ENCODE measurements at regions not wholly inside any gene's neighbourhood (a gene's known extent, or its start where the extent isn't known, plus 50 kb on each side); places are given as distances from the start of the nearest gene placed in this dataset.

GRCh38 chr3:81299481-81299880 lies 462.0 kb downstream of the GBE1 start:
- Histone ChIP-seq H3K9me3 (no peaks in the 10 kb centered on the region), H3K27ac (no peak overlapping the region), H3K4me1 (no peaks in the 10 kb centered on the region), H3K27me3 (no peaks in the 10 kb centered on the region), H3K4me3 (no peak overlapping the region), H3K36me3 (ENCODE audit: low read depth, missing control alignments) (no peaks in the 10 kb centered on the region)
- DNase-seq = no peak
- WGBS, 2 donors = 82 to 83% methylated on average over 3 of the region's 3 CpGs
- intact Hi-C loops (cut with DNase I; ENCODE audit: low total_unique reads) = no loop called here
- TF ChIP-seq CTCF (IDR thresholded peaks at IDR 0.05) (no peak), POLR2A (IDR thresholded peaks at IDR 0.05) (no peak)

GRCh38 chr3:81295906-81296577 lies 465.4 kb downstream of the GBE1 start:
- Histone ChIP-seq H3K27ac (no peak overlapping the region), H3K4me1 (no peaks in the 10 kb centered on the region), H3K4me3 (no peak overlapping the region), H3K9me3 (no peaks in the 10 kb centered on the region), H3K36me3 (ENCODE audit: low read depth, missing control alignments) (no peaks in the 10 kb centered on the region), H3K27me3 (no peaks in the 10 kb centered on the region)
- no peak for DNase-seq
- intact Hi-C loops (cut with DNase I; ENCODE audit: low total_unique reads) = no loop called here
- WGBS, 2 donors = 79 to 94% methylated on average over 1 of the region's 1 CpG
- TF ChIP-seq CTCF (IDR thresholded peaks at IDR 0.05) (no peak), POLR2A (IDR thresholded peaks at IDR 0.05) (no peak)

GRCh38 chr3:81293156-81293555 lies 468.3 kb downstream of the GBE1 start:
- Histone ChIP-seq H3K27me3 (no peaks in the 10 kb centered on the region), H3K9me3 (no peaks in the 10 kb centered on the region), H3K27ac (no peak overlapping the region), H3K4me1 (no peaks in the 10 kb centered on the region), H3K4me3 (no peak overlapping the region), H3K36me3 (ENCODE audit: low read depth, missing control alignments) (no peaks in the 10 kb centered on the region)
- 67 to 82% methylated on average over 3 of the region's 3 CpGs for WGBS, 2 donors
- no peak for TF ChIP-seq CTCF (IDR thresholded peaks at IDR 0.05)
- TF ChIP-seq POLR2A (IDR thresholded peaks at IDR 0.05) = no peak
- intact Hi-C loops (cut with DNase I; ENCODE audit: low total_unique reads) = no loop called here
- no peak for DNase-seq

- intact Hi-C loops (cut with DNase I; ENCODE audit: low total_unique reads) = no loop called here
- Histone ChIP-seq H3K27ac (no peak overlapping the region), H3K4me3 (no peak overlapping the region), H3K9me3 (no peaks in the 10 kb centered on the region), H3K27me3 (no peaks in the 10 kb centered on the region), H3K36me3 (ENCODE audit: low read depth, missing control alignments) (no peaks in the 10 kb centered on the region), H3K4me1 (no peaks in the 10 kb centered on the region)
- TF ChIP-seq POLR2A (IDR thresholded peaks at IDR 0.05) (no peak), CTCF (IDR thresholded peaks at IDR 0.05) (no peak)
- 67 to 79% methylated on average over 1 of the region's 1 CpG for WGBS, 2 donors
- DNase-seq = no peak
These were observed 469.9 kb downstream of the GBE1 start for GRCh38 chr3:81291586-81291985.

GRCh38 chr3:81289676-81290075 lies 471.8 kb downstream of the GBE1 start:
- 58 to 64% methylated on average over 3 of the region's 3 CpGs for WGBS, 2 donors
- TF ChIP-seq CTCF (IDR thresholded peaks at IDR 0.05) (no peak), POLR2A (IDR thresholded peaks at IDR 0.05) (no peak)
- H3K27me3 ChIP-seq = no peaks in the 10 kb centered on the region
- no peak overlapping the region for H3K4me3 ChIP-seq
- H3K36me3 ChIP-seq (ENCODE audit: low read depth, missing control alignments) = no peaks in the 10 kb centered on the region
- H3K27ac ChIP-seq = no peak overlapping the region
- intact Hi-C loops (cut with DNase I; ENCODE audit: low total_unique reads) = no loop called here
- H3K4me1 ChIP-seq = no peaks in the 10 kb centered on the region
- H3K9me3 ChIP-seq = no peaks in the 10 kb centered on the region
- no peak for DNase-seq

Measured in testis (tissue), 2 donors.